Glutamatergic neuron (in vitro differentiated cells): ENCODE measurements at regions not wholly inside any gene's neighbourhood (a gene's known extent, or its start where the extent isn't known, plus 50 kb on each side); places are given as distances from the start of the nearest gene placed in this dataset.
"Not testable (repeated sequence)": the region's sequence is repeated elsewhere in the genome, so short reads cannot be mapped to it uniquely, and the experiment has no call there.

Source experiments
- DNase-seq: peaks from one replicate; pipeline ENCODE4 v3.0.0; 2022
- H3K27ac Mint-ChIP-seq: one replicate; pipeline ENCODE4 v1.8.0; 2020; ENCODE audit warnings: mild to moderate bottlenecking, mixed read lengths, inconsistent platforms; ENCODE audit not compliant: unreplicated experiment
- H3K27me3 Mint-ChIP-seq: one replicate; pipeline ENCODE4 v1.8.0; 2020; ENCODE audit warnings: mild to moderate bottlenecking, moderate library complexity, mixed read lengths, inconsistent platforms; ENCODE audit not compliant: unreplicated experiment
- H3K36me3 Mint-ChIP-seq: one replicate; pipeline ENCODE4 v1.8.0; 2020; ENCODE audit warnings: mild to moderate bottlenecking, mixed read lengths, inconsistent platforms; ENCODE audit not compliant: unreplicated experiment
- H3K4me1 Mint-ChIP-seq: one replicate; pipeline ENCODE4 v1.8.0; 2020; ENCODE audit warnings: mild to moderate bottlenecking, low read depth, mixed read lengths, inconsistent platforms; ENCODE audit not compliant: unreplicated experiment
- H3K4me3 Mint-ChIP-seq: one replicate; pipeline ENCODE4 v1.8.0; 2020; ENCODE audit warnings: mild to moderate bottlenecking, mixed read lengths, inconsistent platforms; ENCODE audit not compliant: unreplicated experiment
- H3K9me3 Mint-ChIP-seq: one replicate; pipeline ENCODE4 v1.8.0; 2020; ENCODE audit warnings: mild to moderate bottlenecking, moderate library complexity, mixed read lengths, inconsistent platforms; ENCODE audit not compliant: unreplicated experiment
- TF ChIP-seq, protein P1 (sequence below): fragments of 200-600 bp; sonication (generic); IDR thresholded peaks from one replicate; pipeline ENCODE4 v1.5.0; 2021; ENCODE audit not compliant: partially characterized antibody, unreplicated experiment

DNA sequence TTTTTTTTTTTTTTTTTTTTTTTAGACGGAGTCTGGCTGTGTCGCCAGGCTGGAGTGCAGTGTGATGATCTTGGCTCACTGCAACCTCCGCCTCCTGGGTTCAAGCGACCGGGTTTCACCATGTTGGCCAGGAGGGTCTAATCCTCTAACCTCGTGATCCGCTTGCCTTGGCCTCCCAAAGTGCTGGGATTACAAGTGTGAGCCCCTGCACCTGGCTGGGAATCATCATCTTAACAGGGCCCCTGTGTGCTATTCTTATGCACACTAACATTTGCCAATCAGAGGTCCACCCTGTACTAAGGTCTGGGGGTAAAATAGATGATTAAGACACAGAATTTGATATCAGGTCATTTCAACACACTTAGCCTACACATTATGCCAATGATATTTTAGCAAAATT lies 278.7 kb upstream of the CHRM3 start:
- no peak overlapping the region for H3K27ac Mint-ChIP-seq
- no peaks in the 10 kb centered on the region for H3K36me3 Mint-ChIP-seq
- H3K4me1 Mint-ChIP-seq, result peaks cover 5% of the 10 kb centered on the region
- DNase-seq, result no peak
- TF ChIP-seq, protein P1, sequence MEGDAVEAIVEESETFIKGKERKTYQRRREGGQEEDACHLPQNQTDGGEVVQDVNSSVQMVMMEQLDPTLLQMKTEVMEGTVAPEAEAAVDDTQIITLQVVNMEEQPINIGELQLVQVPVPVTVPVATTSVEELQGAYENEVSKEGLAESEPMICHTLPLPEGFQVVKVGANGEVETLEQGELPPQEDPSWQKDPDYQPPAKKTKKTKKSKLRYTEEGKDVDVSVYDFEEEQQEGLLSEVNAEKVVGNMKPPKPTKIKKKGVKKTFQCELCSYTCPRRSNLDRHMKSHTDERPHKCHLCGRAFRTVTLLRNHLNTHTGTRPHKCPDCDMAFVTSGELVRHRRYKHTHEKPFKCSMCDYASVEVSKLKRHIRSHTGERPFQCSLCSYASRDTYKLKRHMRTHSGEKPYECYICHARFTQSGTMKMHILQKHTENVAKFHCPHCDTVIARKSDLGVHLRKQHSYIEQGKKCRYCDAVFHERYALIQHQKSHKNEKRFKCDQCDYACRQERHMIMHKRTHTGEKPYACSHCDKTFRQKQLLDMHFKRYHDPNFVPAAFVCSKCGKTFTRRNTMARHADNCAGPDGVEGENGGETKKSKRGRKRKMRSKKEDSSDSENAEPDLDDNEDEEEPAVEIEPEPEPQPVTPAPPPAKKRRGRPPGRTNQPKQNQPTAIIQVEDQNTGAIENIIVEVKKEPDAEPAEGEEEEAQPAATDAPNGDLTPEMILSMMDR, result no peak
- peaks cover 2% of the 10 kb centered on the region for H3K27me3 Mint-ChIP-seq
- H3K4me3 Mint-ChIP-seq, result no peak overlapping the region
- no peaks in the 10 kb centered on the region for H3K9me3 Mint-ChIP-seq

GRCh38 chr1:239106689-239107088 lies 279.7 kb upstream of the CHRM3 start:
- H3K36me3 Mint-ChIP-seq, H3K27ac Mint-ChIP-seq, DNase-seq, H3K27me3 Mint-ChIP-seq, H3K4me1 Mint-ChIP-seq, H3K4me3 Mint-ChIP-seq, H3K9me3 Mint-ChIP-seq: not testable (repeated sequence)

DNA sequence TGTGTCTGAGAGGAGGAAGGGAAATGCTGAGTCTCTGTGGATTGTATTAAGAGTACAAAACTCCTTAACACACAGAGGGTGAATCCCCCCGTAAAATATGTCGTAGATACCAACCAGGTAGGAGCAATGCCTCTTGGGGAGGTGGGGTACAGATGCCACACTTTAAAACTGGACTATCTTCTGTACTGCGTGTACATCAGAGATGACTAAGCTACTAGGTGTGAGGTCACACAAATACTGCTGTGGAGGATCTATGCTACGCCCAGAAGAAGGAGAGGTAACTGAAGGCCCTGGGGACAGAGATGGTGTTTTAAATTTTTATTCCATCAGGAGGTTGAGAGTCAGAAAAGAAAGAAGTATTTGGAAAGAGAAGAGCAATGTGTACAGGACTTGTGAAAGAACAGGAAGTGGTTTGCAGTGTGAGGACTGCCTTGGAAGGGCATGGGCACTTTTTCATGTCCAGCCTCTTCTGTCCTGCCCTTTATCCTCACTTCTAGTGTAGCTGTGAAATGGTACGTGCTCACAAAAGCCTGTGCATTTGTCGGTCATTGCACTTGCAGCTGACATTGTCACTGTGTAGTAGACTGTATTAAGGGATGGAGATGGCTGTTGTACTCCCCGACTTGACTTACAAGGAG lies 287.8 kb upstream of the CHRM3 start:
- Mint-ChIP-seq H3K9me3 (no peaks in the 10 kb centered on the region), H3K4me3 (no peak overlapping the region), H3K27me3 (no peaks in the 10 kb centered on the region), H3K27ac (no peak overlapping the region), H3K36me3 (no peaks in the 10 kb centered on the region), H3K4me1 (no peaks in the 10 kb centered on the region)
- no peak for DNase-seq
- TF ChIP-seq, protein P1, result no peak

GRCh38 chr1:239091537-239091936 lies 294.8 kb upstream of the CHRM3 start:
- Mint-ChIP-seq H3K4me1 (no peaks in the 10 kb centered on the region), H3K9me3 (no peaks in the 10 kb centered on the region), H3K27me3 (no peaks in the 10 kb centered on the region), H3K27ac (no peak overlapping the region), H3K36me3 (no peaks in the 10 kb centered on the region), H3K4me3 (no peak overlapping the region)
- no peak for DNase-seq
- TF ChIP-seq, protein P1, result no peak

DNA sequence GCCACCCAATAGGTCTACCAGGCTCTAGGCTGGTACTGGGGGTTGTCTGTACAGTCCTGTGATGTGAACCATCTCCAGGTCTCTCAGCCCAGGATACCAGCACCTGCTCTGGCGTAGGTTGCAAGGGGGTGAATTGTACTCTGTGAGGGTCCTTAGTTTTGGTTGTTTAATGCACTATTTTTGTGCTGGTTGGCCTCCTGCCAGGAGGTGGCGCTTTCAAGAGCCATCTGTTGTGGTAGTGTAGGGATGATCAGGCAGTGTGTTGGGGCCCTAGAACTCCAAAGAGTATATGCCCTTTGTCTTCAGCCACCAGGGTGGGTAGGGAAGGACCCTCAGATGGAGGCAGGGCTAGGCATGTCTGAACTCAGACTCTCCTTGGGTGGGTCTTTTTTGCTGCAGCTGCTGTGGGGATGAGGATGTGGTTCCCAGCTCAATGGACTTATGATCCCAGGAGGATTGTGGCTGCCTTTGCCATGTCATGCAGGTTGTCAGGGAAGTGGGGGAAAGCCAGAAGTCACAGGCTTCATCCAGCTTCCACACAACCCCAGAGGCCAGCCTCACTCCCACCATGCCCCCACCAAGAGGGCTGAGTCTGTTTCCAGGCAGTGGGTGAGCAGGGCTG lies 301.8 kb upstream of the CHRM3 start:
- Mint-ChIP-seq H3K4me3 (no peak overlapping the region), H3K27ac (no peak overlapping the region), H3K36me3 (no peaks in the 10 kb centered on the region), H3K27me3 (no peaks in the 10 kb centered on the region), H3K4me1 (no peaks in the 10 kb centered on the region), H3K9me3 (no peaks in the 10 kb centered on the region)
- no peak for DNase-seq
- TF ChIP-seq, protein P1, result no peak

DNA sequence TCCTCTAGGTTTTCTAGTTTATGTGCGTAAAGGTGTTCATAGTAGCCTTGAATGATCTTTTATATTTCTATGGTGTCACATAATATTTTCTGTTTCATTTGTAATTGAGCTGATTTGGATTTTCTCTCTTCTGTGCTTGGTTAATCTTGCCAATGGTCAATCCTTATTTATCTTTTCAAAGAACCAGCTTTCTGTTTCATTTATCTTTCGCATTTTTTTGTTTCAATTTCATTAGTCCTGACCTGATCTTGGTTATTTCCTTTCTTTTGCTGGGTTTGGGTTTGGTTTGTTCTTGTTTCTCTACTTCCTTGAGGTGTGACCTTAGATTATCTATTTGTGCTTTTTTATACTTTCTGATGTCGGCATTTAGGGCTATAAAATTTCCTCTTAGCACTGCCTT lies 304.4 kb upstream of the CHRM3 start:
- H3K4me1 Mint-ChIP-seq, H3K27me3 Mint-ChIP-seq, H3K36me3 Mint-ChIP-seq, H3K27ac Mint-ChIP-seq, DNase-seq, H3K4me3 Mint-ChIP-seq, H3K9me3 Mint-ChIP-seq: not testable (repeated sequence)
